IgD-negative memory B cell (primary cell): ENCODE measurements at regions not wholly inside any gene's neighbourhood (a gene's known extent, or its start where the extent isn't known, plus 50 kb on each side); places are given as distances from the start of the nearest gene placed in this dataset.

Experiments
- H3K27ac Mint-ChIP-seq, 3 donors: one replicate each; pipeline ENCODE4 v1.8.0; 2020 to 2022; ENCODE audit warnings: mild to moderate bottlenecking in 3 of 3, mixed read lengths in 3 of 3, moderate library complexity in 1 of 3
- H3K27me3 Mint-ChIP-seq: one replicate; pipeline ENCODE4 v1.8.0; 2021; ENCODE audit warnings: mixed read lengths
- H3K36me3 Mint-ChIP-seq: one replicate; pipeline ENCODE4 v1.8.0; 2020; ENCODE audit warnings: mild to moderate bottlenecking, mixed read lengths
- H3K4me1 Mint-ChIP-seq, 3 donors: one replicate each; pipeline ENCODE4 v1.8.0; 2020 to 2022; ENCODE audit warnings: mixed read lengths in 3 of 3, mild to moderate bottlenecking in 1 of 3
- H3K4me3 Mint-ChIP-seq, 4 donors: one replicate each; pipeline ENCODE4 v1.8.0; 2020 to 2022; ENCODE audit warnings: mild to moderate bottlenecking in 4 of 4, mixed read lengths in 4 of 4, moderate library complexity in 3 of 4
- H3K9me3 Mint-ChIP-seq, 3 donors: one replicate each; pipeline ENCODE4 v1.8.0; 2020 to 2021; ENCODE audit warnings: mixed read lengths in 3 of 3, mild to moderate bottlenecking in 1 of 3

- H3K4me1 Mint-ChIP-seq: no peaks in the 10 kb centered on the region
- no peaks in the 10 kb centered on the region for H3K9me3 Mint-ChIP-seq
- no peaks in the 10 kb centered on the region for H3K36me3 Mint-ChIP-seq
- no peaks in the 10 kb centered on the region for H3K27me3 Mint-ChIP-seq
- no peak overlapping the region for H3K27ac Mint-ChIP-seq
- H3K4me3 Mint-ChIP-seq: no peak overlapping the region
These were observed 85.0 kb upstream of the KCNJ15 start for GRCh38 chr21:38171723-38172344.

- no peaks in the 10 kb centered on the region for H3K9me3 Mint-ChIP-seq
- H3K27ac Mint-ChIP-seq: no peak overlapping the region
- H3K36me3 Mint-ChIP-seq: no peaks in the 10 kb centered on the region
- H3K4me1 Mint-ChIP-seq: no peaks in the 10 kb centered on the region
- H3K4me3 Mint-ChIP-seq: no peak overlapping the region
- H3K27me3 Mint-ChIP-seq: no peaks in the 10 kb centered on the region
These were observed 83.3 kb upstream of the KCNJ15 start for GRCh38 chr21:38173276-38174035.

GRCh38 chr21:38175306-38175705, 81.5 kb upstream of the KCNJ15 start:
- Mint-ChIP-seq H3K9me3 (no peaks in the 10 kb centered on the region), H3K36me3 (no peaks in the 10 kb centered on the region), H3K27me3 (no peaks in the 10 kb centered on the region)

GRCh38 chr21:38177919-38178652, 78.7 kb upstream of the KCNJ15 start:
- Mint-ChIP-seq H3K9me3 (no peaks in the 10 kb centered on the region), H3K4me1 (no peaks in the 10 kb centered on the region), H3K27ac (no peak overlapping the region), H3K27me3 (no peaks in the 10 kb centered on the region), H3K4me3 (no peak overlapping the region), H3K36me3 (no peaks in the 10 kb centered on the region)

More at GRCh38 chr21:38175306-38175705, 81.5 kb upstream of the KCNJ15 start:
- Mint-ChIP-seq H3K27ac (no peak overlapping the region), H3K4me1 (no peaks in the 10 kb centered on the region), H3K4me3 (no peak overlapping the region)

- Mint-ChIP-seq H3K9me3 (no peaks in the 10 kb centered on the region), H3K4me3 (no peak overlapping the region), H3K36me3 (no peaks in the 10 kb centered on the region), H3K27me3 (no peaks in the 10 kb centered on the region), H3K27ac (no peak overlapping the region), H3K4me1 (no peaks in the 10 kb centered on the region)
These were observed 77.9 kb upstream of the KCNJ15 start for GRCh38 chr21:38178653-38179470.

- Mint-ChIP-seq H3K4me3 (no peak overlapping the region), H3K27ac (no peak overlapping the region), H3K36me3 (no peaks in the 10 kb centered on the region), H3K27me3 (no peaks in the 10 kb centered on the region), H3K4me1 (no peaks in the 10 kb centered on the region), H3K9me3 (no peaks in the 10 kb centered on the region)
These were observed 77.3 kb upstream of the KCNJ15 start for GRCh38 chr21:38179511-38179910.

- H3K27ac Mint-ChIP-seq: no peak overlapping the region
These were observed 75.7 kb upstream of the KCNJ15 start for GRCh38 chr21:38181096-38181495.

GRCh38 chr21:38182370-38182985, 74.3 kb upstream of the KCNJ15 start:
- H3K9me3 Mint-ChIP-seq: peaks cover 0 to 10% (median 6%) of the 10 kb centered on the region in 3 donors
- H3K36me3 Mint-ChIP-seq: no peaks in the 10 kb centered on the region
- no peaks in the 10 kb centered on the region for H3K27me3 Mint-ChIP-seq
- H3K27ac Mint-ChIP-seq: no peak overlapping the region
- H3K4me3 Mint-ChIP-seq: no peak overlapping the region
- no peaks in the 10 kb centered on the region for H3K4me1 Mint-ChIP-seq

More at GRCh38 chr21:38181096-38181495, 75.7 kb upstream of the KCNJ15 start:
- no peaks in the 10 kb centered on the region for H3K4me1 Mint-ChIP-seq
- H3K4me3 Mint-ChIP-seq: no peak overlapping the region
- H3K36me3 Mint-ChIP-seq: no peaks in the 10 kb centered on the region
- peaks cover 0 to 4% (median 4%) of the 10 kb centered on the region in 3 donors for H3K9me3 Mint-ChIP-seq
- H3K27me3 Mint-ChIP-seq: no peaks in the 10 kb centered on the region

GRCh38 chr21:38183961-38184360, 72.8 kb upstream of the KCNJ15 start:
- H3K27ac Mint-ChIP-seq: no peak overlapping the region
- no peaks in the 10 kb centered on the region for H3K4me1 Mint-ChIP-seq
- H3K36me3 Mint-ChIP-seq: no peaks in the 10 kb centered on the region
- no peaks in the 10 kb centered on the region for H3K27me3 Mint-ChIP-seq
- no peak overlapping the region for H3K4me3 Mint-ChIP-seq
- H3K9me3 Mint-ChIP-seq: peaks cover 0 to 10% (median 9%) of the 10 kb centered on the region in 3 donors

- H3K9me3 Mint-ChIP-seq: peaks cover 0 to 15% (median 9%) of the 10 kb centered on the region in 3 donors
- no peaks in the 10 kb centered on the region for H3K27me3 Mint-ChIP-seq
- H3K4me1 Mint-ChIP-seq: no peaks in the 10 kb centered on the region
- no peak overlapping the region for H3K4me3 Mint-ChIP-seq
- H3K27ac Mint-ChIP-seq: no peak overlapping the region
- H3K36me3 Mint-ChIP-seq: no peaks in the 10 kb centered on the region
These were observed 70.0 kb upstream of the KCNJ15 start for GRCh38 chr21:38186661-38187270.

GRCh38 chr21:38188037-38188436, 68.8 kb upstream of the KCNJ15 start:
- no peaks in the 10 kb centered on the region for H3K36me3 Mint-ChIP-seq
- no peaks in the 10 kb centered on the region for H3K4me1 Mint-ChIP-seq
- H3K27me3 Mint-ChIP-seq: no peaks in the 10 kb centered on the region
- peaks cover 0 to 15% (median 10%) of the 10 kb centered on the region in 3 donors for H3K9me3 Mint-ChIP-seq
- no peak overlapping the region for H3K4me3 Mint-ChIP-seq
- no peak overlapping the region for H3K27ac Mint-ChIP-seq

GRCh38 chr21:38196036-38196435, 60.8 kb upstream of the KCNJ15 start:
- Mint-ChIP-seq H3K9me3 (peaks cover 4 to 25% (median 8%) of the 10 kb centered on the region in 3 donors), H3K4me3 (no peak overlapping the region), H3K27me3 (peaks cover 1% of the 10 kb centered on the region), H3K36me3 (peaks cover 2% of the 10 kb centered on the region), H3K27ac (peak overlapping the region in 1 of 3 donors; percentile 53), H3K4me1 (no peaks in the 10 kb centered on the region)

GRCh38 chr21:38202811-38203210, 54.0 kb upstream of the KCNJ15 start:
- Mint-ChIP-seq H3K36me3 (no peaks in the 10 kb centered on the region), H3K4me1 (no peaks in the 10 kb centered on the region), H3K27me3 (peaks cover 7% of the 10 kb centered on the region), H3K9me3 (peaks cover 0 to 3% (median 3%) of the 10 kb centered on the region in 3 donors), H3K27ac (no peak overlapping the region), H3K4me3 (no peak overlapping the region)

- no peak overlapping the region for H3K27ac Mint-ChIP-seq
- H3K4me1 Mint-ChIP-seq: no peaks in the 10 kb centered on the region
- H3K36me3 Mint-ChIP-seq: no peaks in the 10 kb centered on the region
- H3K27me3 Mint-ChIP-seq: peaks cover 7% of the 10 kb centered on the region
- H3K9me3 Mint-ChIP-seq: no peaks in the 10 kb centered on the region
- H3K4me3 Mint-ChIP-seq: no peak overlapping the region
These were observed 53.6 kb upstream of the KCNJ15 start for GRCh38 chr21:38203229-38203628.
